Trophoblast cell (in vitro differentiated cells and primary cell): ENCODE measurements at regions not wholly inside any gene's neighbourhood (a gene's known extent, or its start where the extent isn't known, plus 50 kb on each side); places are given as distances from the start of the nearest gene placed in this dataset.

Source experiments
- DNase-seq, 2 donors: peaks; one replicate each; pipeline ENCODE4 v3.0.0-alpha.2; 2016
- H2AFZ ChIP-seq: 2 replicates; pipeline ENCODE4 v1.6.1; 2013; ENCODE audit warnings: low read length, moderate library complexity, mild to moderate bottlenecking; ENCODE audit not compliant: insufficient read depth, poor library complexity
- H2AK5ac ChIP-seq: 2 replicates; pipeline ENCODE4 v1.6.1; 2013; ENCODE audit warnings: mild to moderate bottlenecking, low read length
- H2BK120ac ChIP-seq: 2 replicates; pipeline ENCODE4 v1.6.1; 2013; ENCODE audit warnings: low read length, mild to moderate bottlenecking, moderate library complexity; ENCODE audit not compliant: insufficient read depth, poor library complexity
- H2BK12ac ChIP-seq: 2 replicates; pipeline ENCODE4 v1.6.1; 2013; ENCODE audit warnings: mild to moderate bottlenecking, low read length, moderate library complexity
- H2BK5ac ChIP-seq: 2 replicates; pipeline ENCODE4 v1.6.1; 2013; ENCODE audit warnings: low read length, low read depth, moderate library complexity, mild to moderate bottlenecking; ENCODE audit not compliant: poor library complexity
- H3K14ac ChIP-seq: 2 replicates; pipeline ENCODE4 v1.6.1; 2013; ENCODE audit warnings: mild to moderate bottlenecking, low read length
- H3K18ac ChIP-seq: 2 replicates; pipeline ENCODE4 v1.6.1; 2013; ENCODE audit warnings: mild to moderate bottlenecking, low read length
- H3K23ac ChIP-seq: 2 replicates; pipeline ENCODE4 v1.6.1; 2013; ENCODE audit warnings: low read length
- H3K27ac ChIP-seq: 2 replicates; pipeline ENCODE4 v1.5.1; 2013; ENCODE audit warnings: low read depth, mild to moderate bottlenecking, inconsistent platforms, low read length, moderate library complexity
- H3K27me3 ChIP-seq: 2 replicates; pipeline ENCODE4 v1.6.1; 2013; ENCODE audit warnings: inconsistent platforms, mild to moderate bottlenecking, low read length, moderate library complexity; ENCODE audit not compliant: insufficient read depth
- H3K36me3 ChIP-seq, 2 experiments: 1 replicate in 1 of 2; 2 replicates in 1 of 2; pipeline ENCODE4 v1.6.1; 2013; ENCODE audit warnings: low read length in 2 of 2, mild to moderate bottlenecking in 2 of 2, moderate library complexity in 1 of 2; ENCODE audit not compliant: insufficient read depth in 2 of 2, control insufficient read depth in 1 of 2
- H3K4ac ChIP-seq: 2 replicates; pipeline ENCODE4 v1.6.1; 2013; ENCODE audit warnings: low read depth, mild to moderate bottlenecking, low read length, moderate library complexity
- H3K4me1 ChIP-seq, 2 experiments: 1 replicate in 1 of 2; 2 replicates in 1 of 2; pipeline ENCODE4 v1.6.1; 2013; ENCODE audit warnings: low read length in 2 of 2, mild to moderate bottlenecking in 2 of 2, moderate library complexity in 1 of 2; ENCODE audit not compliant: insufficient read depth in 2 of 2, control insufficient read depth in 1 of 2
- H3K4me2 ChIP-seq: 2 replicates; pipeline ENCODE4 v1.6.1; 2013; ENCODE audit warnings: inconsistent platforms, mild to moderate bottlenecking, low read length, moderate library complexity
- H3K4me3 ChIP-seq: 2 replicates; pipeline ENCODE4 v1.5.1; 2013; ENCODE audit warnings: mild to moderate bottlenecking, low read depth, low read length, inconsistent platforms
- H3K79me1 ChIP-seq: one replicate; pipeline ENCODE4 v1.6.1; 2013; ENCODE audit warnings: low read length
- H3K79me2 ChIP-seq: 2 replicates; pipeline ENCODE4 v1.6.1; 2013; ENCODE audit warnings: low read length, mild to moderate bottlenecking; ENCODE audit not compliant: control insufficient read depth, insufficient read depth, poor library complexity
- H3K9ac ChIP-seq: 2 replicates; pipeline ENCODE4 v1.6.1; 2013; ENCODE audit warnings: mild to moderate bottlenecking, low read length
- H3K9me3 ChIP-seq: 2 replicates; pipeline ENCODE4 v1.6.1; 2013; ENCODE audit warnings: low read depth, mild to moderate bottlenecking, control low read depth, inconsistent platforms, low read length; ENCODE audit not compliant: insufficient read depth
- H4K12ac ChIP-seq: 2 replicates; pipeline ENCODE4 v1.6.1; 2013; ENCODE audit warnings: low read depth, mild to moderate bottlenecking, low read length, moderate library complexity
- H4K8ac ChIP-seq: 2 replicates; pipeline ENCODE4 v1.6.1; 2013; ENCODE audit warnings: low read depth, mild to moderate bottlenecking, low read length, moderate library complexity
- H4K91ac ChIP-seq: one replicate; pipeline ENCODE4 v1.6.1; 2013; ENCODE audit warnings: low read depth, mild to moderate bottlenecking, low read length, moderate library complexity
- WGBS: extraction: QIAGEN DNeasy Blood & Tissue Kit; methylation state at CpG from one replicate; pipeline ENCODE4 v1.1.7; 2013; ENCODE audit warnings: missing lambda C conversion rate; ENCODE audit not compliant: insufficient read length, insufficient coverage; ENCODE audit errors: extremely low coverage; 5-methylcytosine and 5-hydroxymethylcytosine counted together

DNA sequence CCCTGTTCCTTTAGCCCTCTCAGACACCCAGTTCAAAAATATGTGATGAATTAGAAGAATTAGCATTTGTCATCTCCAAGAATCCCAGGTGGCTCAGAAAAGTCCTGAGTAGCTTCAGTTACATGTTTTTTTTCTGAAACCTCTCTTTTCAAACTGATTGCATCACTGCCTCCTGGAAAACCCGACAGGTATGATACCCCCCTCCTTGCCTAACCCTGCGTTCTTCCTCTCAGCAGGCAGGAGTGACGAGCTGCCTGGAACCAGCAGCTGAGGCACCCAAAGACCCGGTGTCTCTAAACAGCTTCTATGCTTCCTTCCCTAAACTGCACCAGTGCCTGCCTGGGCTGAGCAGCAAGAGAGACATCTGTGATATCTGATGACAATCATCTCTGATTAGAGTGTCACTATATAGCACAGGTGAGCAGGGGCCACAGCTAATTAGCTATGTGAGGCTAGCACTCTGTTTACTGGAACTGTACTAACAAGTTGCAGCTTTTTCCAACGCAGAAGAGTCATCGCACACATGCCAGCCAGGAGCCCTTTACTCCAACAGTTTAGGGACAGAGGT is 376.4 kb upstream of the ATP5MC3 start:
- Histone ChIP-seq H3K4ac (no peak overlapping the region), H3K4me2 (no peak overlapping the region), H2BK120ac (no peak overlapping the region), H3K9me3 (no peaks in the 10 kb centered on the region), H2AK5ac (peak overlapping the region; percentile 32), H3K36me3 (no peaks in the 10 kb centered on the region), H4K91ac (no peak overlapping the region), H3K4me3 (no peak overlapping the region), H3K79me2 (no peaks in the 10 kb centered on the region), H3K18ac (no peak overlapping the region), H3K4me1 (no peaks in the 10 kb centered on the region), H3K9ac (no peak overlapping the region), H4K8ac (no peak overlapping the region), H3K27ac (no peak overlapping the region), H3K14ac (no peak overlapping the region), H2BK12ac (no peak overlapping the region), H2AFZ (no peak overlapping the region), H3K79me1 (no peaks in the 10 kb centered on the region), H4K12ac (no peak overlapping the region), H3K27me3 (no peaks in the 10 kb centered on the region), H3K23ac (no peak overlapping the region), H2BK5ac (no peak overlapping the region)
- peak; percentile 65 to 84 for DNase-seq
- no CpG with 5 or more reads among the region's 6 CpGs for WGBS

DNA sequence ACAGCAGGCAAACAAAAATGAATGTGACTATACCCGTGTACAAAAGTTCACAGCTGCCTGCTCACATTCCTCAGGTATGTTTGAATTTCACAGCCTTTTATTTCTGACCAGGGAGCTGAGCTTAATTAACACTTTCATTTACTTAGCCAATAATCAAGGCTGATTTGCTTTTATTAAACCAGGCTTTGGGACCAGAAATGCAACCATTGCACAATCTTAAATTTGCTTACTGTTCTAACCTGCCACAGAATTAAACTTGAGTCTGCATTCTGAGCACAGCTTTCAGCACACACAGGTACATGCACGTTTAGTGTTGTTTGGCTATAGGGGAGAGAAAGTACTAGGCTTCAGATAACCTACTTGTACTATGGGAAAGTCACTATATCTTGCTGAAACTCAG is 372.4 kb upstream of the ATP5MC3 start:
- Histone ChIP-seq H3K79me1 (no peaks in the 10 kb centered on the region), H4K12ac (no peak overlapping the region), H2AFZ (no peak overlapping the region), H3K27ac (no peak overlapping the region), H2BK12ac (no peak overlapping the region), H3K23ac (no peak overlapping the region), H3K4me1 (no peaks in the 10 kb centered on the region), H3K27me3 (no peaks in the 10 kb centered on the region), H3K4me3 (no peak overlapping the region), H2AK5ac (no peak overlapping the region), H3K18ac (no peak overlapping the region), H4K91ac (no peak overlapping the region), H3K36me3 (no peaks in the 10 kb centered on the region), H3K9ac (no peak overlapping the region), H3K9me3 (no peaks in the 10 kb centered on the region), H3K4me2 (no peak overlapping the region), H4K8ac (no peak overlapping the region), H3K79me2 (no peaks in the 10 kb centered on the region), H3K4ac (no peak overlapping the region), H2BK120ac (no peak overlapping the region), H2BK5ac (no peak overlapping the region), H3K14ac (no peak overlapping the region)
- no CpG with 5 or more reads among the region's 2 CpGs for WGBS
- DNase-seq: no peak

DNA sequence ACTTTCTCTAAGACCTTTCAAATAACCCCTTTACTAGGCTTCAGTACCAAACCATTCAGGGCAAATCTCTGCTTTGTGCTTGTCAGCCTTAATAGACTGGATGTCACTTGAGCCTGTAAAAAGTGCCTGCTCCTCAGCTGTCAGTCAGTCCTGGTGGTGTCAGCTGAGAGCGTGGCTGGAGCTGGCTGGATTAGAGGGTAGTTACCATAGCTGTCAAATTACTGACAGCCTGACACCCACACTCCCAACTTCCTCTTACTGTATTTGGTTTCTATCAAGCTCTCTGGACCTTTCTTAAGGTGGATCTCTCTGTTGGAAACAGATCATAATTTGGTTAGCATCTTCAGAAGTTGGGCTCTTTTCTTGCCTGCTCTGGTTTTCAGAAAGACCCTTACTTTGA is 371.4 kb upstream of the ATP5MC3 start:
- Histone ChIP-seq H2BK120ac (no peak overlapping the region), H3K23ac (no peak overlapping the region), H4K91ac (no peak overlapping the region), H3K9ac (no peak overlapping the region), H3K4me3 (no peak overlapping the region), H2AK5ac (no peak overlapping the region), H2BK5ac (no peak overlapping the region), H3K14ac (no peak overlapping the region), H2AFZ (no peak overlapping the region), H3K4ac (no peak overlapping the region), H3K4me2 (no peak overlapping the region), H3K9me3 (no peaks in the 10 kb centered on the region), H3K4me1 (no peaks in the 10 kb centered on the region), H3K27ac (no peak overlapping the region), H3K27me3 (no peaks in the 10 kb centered on the region), H4K12ac (no peak overlapping the region), H3K79me2 (no peaks in the 10 kb centered on the region), H2BK12ac (no peak overlapping the region), H3K36me3 (no peaks in the 10 kb centered on the region), H4K8ac (no peak overlapping the region), H3K79me1 (no peaks in the 10 kb centered on the region), H3K18ac (no peak overlapping the region)
- no peak for DNase-seq
- WGBS: no CpG with 5 or more reads among the region's 1 CpG

DNA sequence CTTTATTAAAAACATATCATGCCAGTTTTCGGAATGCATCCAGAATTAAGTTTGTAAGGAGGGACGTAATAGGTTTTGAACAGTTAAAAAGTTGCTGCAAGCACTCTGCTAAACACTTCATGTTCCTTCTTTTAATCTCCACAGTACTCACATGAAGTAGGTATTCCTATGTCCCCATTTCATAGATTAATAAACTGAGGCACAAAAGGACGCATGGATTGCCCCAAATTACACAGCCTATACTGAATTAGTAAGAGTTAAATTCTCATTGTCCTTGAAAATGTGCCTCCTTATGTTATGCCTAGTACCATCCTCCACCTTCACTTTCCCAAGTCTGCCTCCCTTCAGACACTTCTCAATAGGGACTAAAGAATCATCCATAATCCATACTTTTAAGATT is 358.9 kb upstream of the ATP5MC3 start:
- peaks cover 0 to 2% of the 10 kb centered on the region in 2 experiments for H3K4me1 ChIP-seq

More for the DNA sequence above, 358.9 kb upstream of the ATP5MC3 start:
- Histone ChIP-seq H3K79me2 (no peaks in the 10 kb centered on the region), H3K23ac (no peak overlapping the region), H2AK5ac (no peak overlapping the region), H4K91ac (no peak overlapping the region), H3K36me3 (no peaks in the 10 kb centered on the region), H4K8ac (no peak overlapping the region), H2AFZ (no peak overlapping the region), H3K79me1 (no peaks in the 10 kb centered on the region), H3K27me3 (no peaks in the 10 kb centered on the region), H3K4ac (no peak overlapping the region), H3K18ac (no peak overlapping the region), H3K9ac (no peak overlapping the region), H2BK12ac (no peak overlapping the region), H3K9me3 (no peaks in the 10 kb centered on the region), H4K12ac (no peak overlapping the region), H3K27ac (no peak overlapping the region), H3K4me3 (no peak overlapping the region), H2BK120ac (no peak overlapping the region), H3K4me2 (no peak overlapping the region), H2BK5ac (no peak overlapping the region), H3K14ac (no peak overlapping the region)
- WGBS: no CpG with 5 or more reads among the region's 3 CpGs
- DNase-seq: no peak
